Effector memory CD8-positive, alpha-beta T cell (primary cell): ENCODE measurements at regions not wholly inside any gene's neighbourhood (a gene's known extent, or its start where the extent isn't known, plus 50 kb on each side); places are given as distances from the start of the nearest gene placed in this dataset.
"Not testable (repeated sequence)": the region's sequence is repeated elsewhere in the genome, so short reads cannot be mapped to it uniquely, and the experiment has no call there.

Experiments
- ATAC-seq: fragments of 150-1000 bp; cut with Tn5 transposase; replicated peaks from 2 replicates; pipeline ENCODE4 v1.10.0; 2021; ENCODE audit warnings: mild to moderate bottlenecking, moderate library complexity
- DNase-seq, 3 experiments: peaks; one replicate each; pipeline ENCODE4 v3.0.0; 2021
- H3K27ac Mint-ChIP-seq, 2 donors: one replicate each; pipeline ENCODE4 v1.8.0; 2022; ENCODE audit warnings: mild to moderate bottlenecking in 2 of 2, mixed read lengths in 2 of 2, moderate library complexity in 2 of 2
- H3K27me3 Mint-ChIP-seq, 2 donors: one replicate each; pipeline ENCODE4 v1.8.0; 2022; ENCODE audit warnings: mixed read lengths in 2 of 2
- H3K36me3 Mint-ChIP-seq: one replicate; pipeline ENCODE4 v1.8.0; 2022; ENCODE audit warnings: mild to moderate bottlenecking, moderate library complexity, mixed read lengths; ENCODE audit not compliant: insufficient read depth
- H3K4me1 Mint-ChIP-seq, 2 donors: one replicate each; pipeline ENCODE4 v1.8.0; 2022; ENCODE audit warnings: low read depth in 2 of 2, mixed read lengths in 2 of 2
- H3K4me3 Mint-ChIP-seq, 2 donors: one replicate each; pipeline ENCODE4 v1.8.0; 2022; ENCODE audit warnings: mild to moderate bottlenecking in 2 of 2, mixed read lengths in 2 of 2, moderate library complexity in 2 of 2
- H3K9me3 Mint-ChIP-seq, 2 donors: one replicate each; pipeline ENCODE4 v1.8.0; 2022; ENCODE audit warnings: mixed read lengths in 2 of 2

DNA sequence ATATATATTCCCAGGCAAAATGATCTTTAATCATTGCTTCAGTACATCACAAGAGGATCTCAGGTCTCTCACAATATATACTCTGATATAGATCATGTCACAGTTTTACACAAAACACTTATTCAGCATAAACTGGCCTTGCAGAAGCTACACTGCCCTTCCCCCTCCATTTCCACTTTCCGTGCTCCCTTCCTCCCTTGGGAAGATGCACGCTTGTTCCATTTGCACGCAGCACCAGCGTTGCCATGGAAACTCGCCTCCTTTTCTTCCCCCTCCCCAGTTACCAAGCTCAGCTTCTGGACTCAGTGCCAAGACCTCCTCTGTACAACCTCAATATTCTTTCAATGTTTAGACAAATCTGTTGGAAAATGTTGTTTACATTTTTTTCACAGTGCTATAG is 154.6 kb downstream of the RFPL4B start:
- Mint-ChIP-seq H3K27ac (no peak overlapping the region), H3K27me3 (no peaks in the 10 kb centered on the region), H3K4me1 (no peaks in the 10 kb centered on the region), H3K4me3 (no peak overlapping the region), H3K36me3 (no peaks in the 10 kb centered on the region), H3K9me3 (no peaks in the 10 kb centered on the region)
- ATAC-seq, result no peak
- DNase-seq, result no peak

DNA sequence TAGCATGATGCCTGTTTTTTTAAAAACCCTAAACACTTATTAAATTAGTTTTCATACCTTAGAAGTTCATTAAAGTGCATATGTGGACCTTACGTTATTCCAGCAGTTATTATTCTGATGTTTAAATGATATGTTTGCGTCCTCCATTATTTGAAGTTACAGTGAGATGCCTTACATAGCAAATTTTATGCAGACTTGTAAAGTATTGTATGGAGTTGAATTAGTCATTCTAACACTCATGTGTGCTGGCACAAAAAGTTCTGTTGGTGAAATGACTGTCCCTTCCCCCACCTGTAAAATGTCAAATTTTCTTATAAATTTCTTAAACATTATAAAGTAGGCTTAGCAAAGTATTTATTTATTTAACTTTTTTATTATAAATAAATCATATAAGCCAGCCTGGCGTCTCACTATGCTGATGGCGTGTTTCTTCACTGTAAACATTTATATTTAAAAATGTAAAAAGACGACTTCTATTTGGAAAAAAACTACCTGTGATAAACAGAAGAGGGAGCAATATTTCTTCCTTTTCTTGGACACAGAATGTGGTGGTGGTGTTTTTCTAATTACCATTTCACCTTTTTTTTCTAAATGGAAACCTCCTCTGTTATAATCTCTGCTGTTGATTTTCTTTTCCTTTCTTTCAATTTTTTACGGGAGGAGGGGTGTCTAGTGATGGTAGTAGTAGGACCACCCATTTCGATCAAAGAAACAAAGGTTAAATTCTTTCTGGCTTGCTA is 155.4 kb downstream of the RFPL4B start:
- Mint-ChIP-seq H3K36me3 (no peaks in the 10 kb centered on the region), H3K27ac (no peak overlapping the region), H3K9me3 (peaks cover 0 to 3% of the 10 kb centered on the region in 2 donors), H3K4me3 (no peak overlapping the region), H3K4me1 (no peaks in the 10 kb centered on the region), H3K27me3 (no peaks in the 10 kb centered on the region)
- DNase-seq, result no peak
- ATAC-seq, result no peak

DNA sequence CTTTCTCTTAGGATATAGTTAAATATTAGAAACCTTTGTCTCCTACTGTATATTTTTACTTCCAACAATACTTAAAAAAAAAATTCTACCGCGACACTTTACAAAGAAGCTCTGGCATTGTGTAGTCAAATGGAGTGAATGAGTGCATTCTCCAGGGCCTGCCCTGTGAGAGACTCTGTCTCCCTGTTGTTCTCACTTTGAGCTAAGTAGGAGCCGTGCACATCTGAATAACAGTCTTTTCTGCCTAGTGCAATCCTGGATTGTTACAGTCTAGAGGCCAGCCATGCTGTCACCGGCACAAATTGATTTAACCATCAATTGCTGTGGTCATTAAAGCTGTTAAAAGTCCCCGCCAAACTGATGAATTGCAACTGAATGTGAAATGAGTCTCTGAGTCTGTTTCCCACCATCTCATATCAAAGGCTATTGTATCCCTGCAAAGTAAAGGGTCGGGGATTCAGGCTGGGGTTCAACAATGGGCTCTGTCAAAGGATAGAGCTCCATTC is 156.0 kb downstream of the RFPL4B start:
- Mint-ChIP-seq H3K4me3 (no peak overlapping the region), H3K36me3 (no peaks in the 10 kb centered on the region), H3K27ac (no peak overlapping the region), H3K9me3 (peaks cover 0 to 3% of the 10 kb centered on the region in 2 donors), H3K4me1 (no peaks in the 10 kb centered on the region), H3K27me3 (no peaks in the 10 kb centered on the region)
- DNase-seq (no peak), ATAC-seq (no peak)

DNA sequence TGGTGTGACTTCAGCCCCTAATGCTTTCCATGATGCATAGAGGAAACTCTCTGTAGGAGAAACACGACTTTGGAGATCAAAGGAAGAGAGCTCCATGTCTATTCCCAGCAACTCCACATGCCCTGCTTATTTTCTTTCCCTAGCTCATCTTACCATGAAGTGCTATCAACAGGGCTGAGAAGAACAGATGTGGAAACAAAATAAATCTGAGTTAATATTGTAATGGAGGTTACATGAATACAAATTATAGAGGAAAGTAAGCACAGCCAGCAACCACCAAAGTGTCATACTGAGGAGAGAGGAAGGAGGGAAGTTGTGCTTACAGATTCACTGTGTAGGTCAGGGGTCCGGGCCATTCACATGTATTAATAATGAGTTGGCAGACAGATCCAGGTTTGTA is 157.5 kb downstream of the RFPL4B start:
- Mint-ChIP-seq H3K4me3 (no peak overlapping the region), H3K4me1 (no peaks in the 10 kb centered on the region), H3K27ac (no peak overlapping the region), H3K36me3 (no peaks in the 10 kb centered on the region), H3K27me3 (no peaks in the 10 kb centered on the region), H3K9me3 (peaks cover 2 to 5% of the 10 kb centered on the region in 2 donors)
- ATAC-seq (no peak), DNase-seq (no peak)

DNA sequence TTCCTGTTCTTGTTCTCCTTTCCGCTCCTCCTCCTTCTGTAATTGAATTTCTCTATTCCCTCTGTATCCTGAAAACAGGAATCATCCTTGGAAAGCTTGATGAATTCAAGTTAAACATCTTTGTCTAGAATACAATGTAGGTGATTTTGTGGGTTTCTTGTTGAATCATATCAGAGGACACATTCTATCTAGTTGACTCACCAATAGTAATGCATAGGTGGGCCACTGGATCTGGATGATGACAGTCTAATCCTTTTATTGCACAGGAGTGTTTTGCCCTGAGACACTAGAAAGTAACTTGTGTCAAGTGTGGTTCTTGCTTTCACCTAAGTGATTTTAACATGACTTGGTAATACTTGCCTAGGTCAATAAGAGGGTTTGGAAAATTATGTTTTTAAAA is 164.3 kb downstream of the RFPL4B start:
- peaks cover 7 to 16% of the 10 kb centered on the region in 2 donors for H3K9me3 Mint-ChIP-seq
- H3K4me3 Mint-ChIP-seq, result no peak overlapping the region
- ATAC-seq (no peak), DNase-seq (no peak)
- H3K36me3 Mint-ChIP-seq, result no peaks in the 10 kb centered on the region
- H3K4me1 Mint-ChIP-seq, result no peaks in the 10 kb centered on the region
- no peak overlapping the region for H3K27ac Mint-ChIP-seq
- peaks cover 0 to 6% of the 10 kb centered on the region in 2 donors for H3K27me3 Mint-ChIP-seq

DNA sequence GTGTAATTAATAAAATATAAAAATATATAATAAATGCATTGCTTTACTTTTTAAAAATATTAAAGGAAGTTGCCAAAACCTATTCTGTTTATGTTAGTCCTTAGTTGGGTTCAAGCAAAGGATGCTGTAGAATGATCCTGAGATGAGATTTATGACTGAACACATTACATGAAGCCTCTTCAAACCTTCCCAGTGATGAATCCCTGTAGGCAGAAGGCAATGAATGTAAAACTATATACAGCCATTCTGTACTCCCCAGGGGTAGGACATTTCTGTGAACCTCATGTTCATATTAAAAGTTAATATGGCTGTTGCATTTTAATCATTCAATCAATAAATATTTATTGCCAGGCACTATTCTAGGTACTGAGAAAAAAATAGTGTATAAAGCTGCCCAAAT is 166.0 kb downstream of the RFPL4B start:
- no peak for DNase-seq
- peaks cover 0 to 6% of the 10 kb centered on the region in 2 donors for H3K27me3 Mint-ChIP-seq
- H3K27ac Mint-ChIP-seq, result no peak overlapping the region
- no peak overlapping the region for H3K4me3 Mint-ChIP-seq
- no peaks in the 10 kb centered on the region for H3K36me3 Mint-ChIP-seq
- H3K4me1 Mint-ChIP-seq, result no peaks in the 10 kb centered on the region
- ATAC-seq, result no peak
- peaks cover 7 to 15% of the 10 kb centered on the region in 2 donors for H3K9me3 Mint-ChIP-seq

DNA sequence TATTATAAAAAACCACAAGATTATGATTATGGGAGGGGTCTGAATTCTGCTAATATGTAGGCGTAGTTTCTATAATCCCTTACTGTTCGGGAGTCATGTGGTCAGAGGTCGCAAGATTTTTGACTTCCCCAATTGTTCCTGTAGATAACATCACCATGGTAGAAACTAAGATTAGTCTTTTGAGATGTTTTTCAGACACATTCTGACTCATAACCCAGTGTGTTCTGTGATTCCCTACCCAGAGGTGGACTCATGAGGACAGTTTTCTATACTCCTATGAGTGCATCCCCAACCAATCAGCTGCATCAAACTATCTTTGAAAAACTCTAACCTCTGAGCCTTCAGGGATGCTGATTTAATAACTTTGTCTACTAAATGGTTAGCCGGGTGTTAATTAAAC is 175.5 kb downstream of the RFPL4B start:
- no peaks in the 10 kb centered on the region for H3K4me1 Mint-ChIP-seq
- H3K4me3 Mint-ChIP-seq, result no peak overlapping the region
- DNase-seq, result no peak
- H3K27ac Mint-ChIP-seq, result no peak overlapping the region
- peaks cover 0 to 3% of the 10 kb centered on the region in 2 donors for H3K9me3 Mint-ChIP-seq
- no peaks in the 10 kb centered on the region for H3K27me3 Mint-ChIP-seq
- no peak for ATAC-seq
- no peaks in the 10 kb centered on the region for H3K36me3 Mint-ChIP-seq

DNA sequence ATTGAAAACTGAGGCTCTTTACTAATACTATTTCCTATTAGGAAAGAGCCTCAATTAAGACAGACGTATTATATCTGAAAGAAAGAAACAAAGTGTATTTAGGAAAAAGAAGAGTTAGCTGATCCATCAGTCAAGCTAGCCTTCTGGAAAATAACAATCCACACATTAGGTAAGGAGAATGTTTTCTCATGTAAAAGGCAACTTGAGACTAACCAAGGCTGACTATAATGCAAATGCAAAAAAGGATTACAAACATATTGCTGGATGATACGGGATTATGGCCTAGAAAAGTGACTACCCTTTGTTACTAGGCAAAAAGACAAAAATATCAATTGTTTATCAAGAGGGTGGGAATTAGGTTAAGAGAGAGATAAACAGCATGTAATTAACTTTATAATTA is 176.9 kb downstream of the RFPL4B start:
- Mint-ChIP-seq H3K4me1 (no peaks in the 10 kb centered on the region), H3K27ac (no peak overlapping the region), H3K9me3 (peaks cover 0 to 3% of the 10 kb centered on the region in 2 donors), H3K4me3 (no peak overlapping the region), H3K27me3 (no peaks in the 10 kb centered on the region), H3K36me3 (no peaks in the 10 kb centered on the region)
- ATAC-seq, result no peak
- DNase-seq, result no peak

DNA sequence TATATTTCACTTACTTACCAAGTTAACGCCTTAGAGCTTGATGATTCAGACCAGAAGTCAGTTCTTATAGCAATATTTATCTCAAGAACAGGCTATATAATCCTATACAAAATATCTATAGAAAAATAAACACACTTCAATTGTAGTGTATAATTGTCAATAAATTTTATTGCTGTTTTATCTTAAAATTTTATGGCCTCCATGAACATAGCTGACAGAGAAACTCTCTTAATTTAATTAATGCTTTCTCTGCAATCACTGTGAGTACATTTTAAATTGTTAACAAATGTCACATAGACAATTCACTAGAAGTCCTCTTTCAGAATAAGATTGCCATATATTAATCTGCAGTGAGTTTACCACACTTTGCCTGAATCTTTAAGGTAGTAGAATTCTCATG is 178.6 kb downstream of the RFPL4B start:
- Mint-ChIP-seq H3K27ac (no peak overlapping the region), H3K4me3 (no peak overlapping the region), H3K27me3 (no peaks in the 10 kb centered on the region), H3K9me3 (peaks cover 0 to 3% of the 10 kb centered on the region in 2 donors), H3K36me3 (no peaks in the 10 kb centered on the region), H3K4me1 (no peaks in the 10 kb centered on the region)
- DNase-seq (no peak), ATAC-seq (no peak)

DNA sequence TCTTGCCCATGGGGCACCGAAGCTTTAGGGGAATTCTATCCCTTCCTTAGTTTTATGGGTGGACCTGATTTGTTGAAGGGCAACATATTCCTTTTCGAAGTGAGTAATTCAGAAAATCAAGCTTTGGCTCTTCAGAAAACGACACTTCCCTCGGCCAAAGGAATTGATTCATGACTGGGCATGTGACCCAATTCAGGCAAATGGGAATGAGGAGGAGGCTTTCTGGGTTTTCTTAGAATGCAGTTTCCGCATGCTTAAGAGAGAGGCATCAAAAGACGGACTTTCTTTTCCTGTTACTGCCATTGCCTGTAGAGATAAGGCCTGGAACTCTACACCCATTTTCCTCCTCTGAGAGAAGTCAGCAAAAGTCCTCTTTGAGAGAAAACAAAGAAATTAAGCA is 179.5 kb downstream of the RFPL4B start:
- Mint-ChIP-seq H3K4me1 (no peaks in the 10 kb centered on the region), H3K4me3 (no peak overlapping the region), H3K9me3 (peaks cover 0 to 3% of the 10 kb centered on the region in 2 donors), H3K27me3 (no peaks in the 10 kb centered on the region), H3K36me3 (no peaks in the 10 kb centered on the region), H3K27ac (no peak overlapping the region)
- DNase-seq (no peak), ATAC-seq (no peak)

DNA sequence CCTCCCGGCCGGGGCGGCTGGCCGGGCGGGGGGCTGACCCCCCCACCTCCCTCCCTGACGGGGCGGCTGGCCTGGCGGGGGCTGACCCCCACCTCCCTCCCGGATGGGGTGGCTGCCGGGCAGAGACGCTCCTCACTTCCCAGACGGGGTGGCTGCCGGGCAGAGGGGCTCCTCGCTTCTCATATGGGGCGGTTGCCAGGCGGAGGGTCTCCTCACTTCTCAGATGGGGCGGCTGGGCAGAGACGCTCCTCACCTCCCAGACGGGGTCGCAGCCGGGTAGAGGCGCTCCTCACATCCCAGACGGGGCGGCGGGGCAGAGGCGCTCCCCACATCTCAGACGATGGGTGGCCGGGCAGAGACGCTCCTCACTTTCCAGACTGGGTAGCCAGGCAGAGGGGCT is 181.2 kb downstream of the RFPL4B start:
- not testable (repeated sequence) for H3K27me3 Mint-ChIP-seq, H3K9me3 Mint-ChIP-seq, DNase-seq, ATAC-seq, H3K4me1 Mint-ChIP-seq, H3K4me3 Mint-ChIP-seq, H3K36me3 Mint-ChIP-seq, H3K27ac Mint-ChIP-seq

DNA sequence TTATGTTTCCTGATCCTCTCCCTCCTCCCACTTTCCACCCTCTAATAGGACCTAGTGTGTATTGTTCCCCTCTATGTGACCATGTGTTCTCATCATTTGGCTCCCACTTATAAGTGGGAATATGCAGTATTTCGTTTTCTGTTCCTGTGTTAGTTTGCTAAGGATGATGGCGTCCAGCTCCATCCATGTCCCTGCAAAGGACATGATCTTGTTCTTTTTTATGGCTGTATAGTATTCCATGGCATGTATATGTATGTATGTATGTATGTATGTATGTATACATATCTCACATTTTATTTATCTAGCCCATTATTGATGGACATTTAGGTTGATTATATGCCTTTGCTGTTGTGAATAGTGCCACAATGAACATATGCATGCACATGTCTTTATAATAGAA is 188.7 kb downstream of the RFPL4B start:
- H3K4me3 Mint-ChIP-seq, result no peak overlapping the region
- H3K4me1 Mint-ChIP-seq, result no peaks in the 10 kb centered on the region
- H3K27ac Mint-ChIP-seq, result no peak overlapping the region
- H3K9me3 Mint-ChIP-seq, result peaks cover 7 to 13% of the 10 kb centered on the region in 2 donors
- H3K36me3 Mint-ChIP-seq, result no peaks in the 10 kb centered on the region
- ATAC-seq, result no peak
- H3K27me3 Mint-ChIP-seq, result no peaks in the 10 kb centered on the region
- DNase-seq, result no peak

DNA sequence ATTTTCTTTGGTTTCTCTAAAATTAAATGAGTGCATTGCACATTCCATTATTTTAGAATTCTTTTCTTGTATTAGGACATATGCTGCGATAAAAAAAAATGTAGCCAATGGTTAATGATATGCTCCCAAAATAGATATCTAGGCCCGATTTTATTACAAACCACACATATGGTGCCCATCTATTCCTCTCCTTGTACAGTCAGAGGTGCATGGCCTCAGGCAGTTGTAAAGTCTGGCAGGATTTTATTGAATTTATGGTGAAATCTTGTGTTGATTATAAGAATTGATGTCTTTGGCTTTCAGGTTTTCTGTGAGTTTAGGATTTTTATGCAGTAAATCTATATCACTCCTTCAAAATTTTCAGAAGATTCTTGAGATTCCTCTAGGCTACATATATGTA is 192.2 kb downstream of the RFPL4B start:
- H3K27ac Mint-ChIP-seq, result no peak overlapping the region
- no peaks in the 10 kb centered on the region for H3K36me3 Mint-ChIP-seq
- ATAC-seq, result no peak
- no peak for DNase-seq
- no peaks in the 10 kb centered on the region for H3K4me1 Mint-ChIP-seq
- H3K9me3 Mint-ChIP-seq, result peaks cover 12 to 13% of the 10 kb centered on the region in 2 donors
- H3K4me3 Mint-ChIP-seq, result no peak overlapping the region
- H3K27me3 Mint-ChIP-seq, result no peaks in the 10 kb centered on the region

DNA sequence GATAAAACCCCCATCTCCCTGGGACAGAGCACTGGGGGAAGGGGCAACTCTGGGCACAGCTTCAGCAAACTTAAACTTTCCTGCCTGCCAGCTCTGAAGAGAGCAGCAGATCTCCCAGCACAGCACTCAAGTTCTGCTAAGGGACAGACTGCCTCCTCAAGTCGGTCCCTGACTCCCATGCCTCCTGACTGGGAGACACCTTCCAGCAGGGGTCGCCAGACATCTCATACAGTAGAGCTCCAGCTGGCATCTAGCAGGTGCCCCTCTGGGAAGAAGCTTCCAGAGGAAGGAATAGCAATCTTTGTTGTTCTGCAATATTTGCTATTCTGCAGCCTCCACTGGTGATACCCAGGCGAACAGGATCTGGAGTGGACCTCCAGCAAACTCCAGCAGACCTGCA is 194.7 kb downstream of the RFPL4B start:
- not testable (repeated sequence) for H3K9me3 Mint-ChIP-seq, H3K36me3 Mint-ChIP-seq, DNase-seq, H3K4me1 Mint-ChIP-seq, ATAC-seq, H3K27ac Mint-ChIP-seq, H3K27me3 Mint-ChIP-seq, H3K4me3 Mint-ChIP-seq
